HL-60 (cell line): ENCODE measurements at regions not wholly inside any gene's neighbourhood (a gene's known extent, or its start where the extent isn't known, plus 50 kb on each side); places are given as distances from the start of the nearest gene placed in this dataset.

Source experiments
- DNase-seq, 2 experiments: peaks; one replicate each; pipeline ENCODE4 v3.0.0-alpha.2; 2010 to 2020; ENCODE audit warnings: low read depth in 1 of 2, low spot score in 1 of 2
- H3K27ac ChIP-seq: fragments of 250-450 bp; sonication (Bioruptor Pico); replicated peaks from 2 replicates; pipeline ENCODE4 v1.5.1; 2020; ENCODE audit warnings: mild to moderate bottlenecking, moderate library complexity
- H3K27me3 ChIP-seq: fragments of 250-450 bp; sonication (Bioruptor Pico); 2 replicates; pipeline ENCODE4 v1.5.1; 2021; ENCODE audit warnings: mild to moderate bottlenecking, moderate library complexity; ENCODE audit not compliant: insufficient read depth, poor library complexity, severe bottlenecking
- H3K4me3 ChIP-seq: replicated peaks from 2 replicates; pipeline ENCODE4 v1.5.1; 2011; ENCODE audit warnings: mild to moderate bottlenecking, control low read depth, low read length; ENCODE audit not compliant: insufficient read depth
- GABPA ChIP-seq: IDR thresholded peaks from 2 replicates; pipeline ENCODE4 v1.6.1; 2012; ENCODE audit warnings: low read depth
- POLR2AphosphoS5 ChIP-seq: IDR thresholded peaks from 2 replicates; pipeline ENCODE4 v1.6.1; 2012; ENCODE audit warnings: low read depth
- SPI1 ChIP-seq: IDR thresholded peaks from 2 replicates; pipeline ENCODE4 v1.6.1; 2012; ENCODE audit warnings: low read depth, mild to moderate bottlenecking, borderline replicate concordance
- TF ChIP-seq, protein P1 (sequence below): IDR thresholded peaks from one replicate; pipeline ENCODE4 v1.5.1; 2011; ENCODE audit warnings: low read length, control low read depth, inconsistent platforms; ENCODE audit not compliant: insufficient read depth
- TF ChIP-seq, protein P2 (sequence below): IDR thresholded peaks from 2 replicates; pipeline ENCODE4 v1.6.1; 2012; ENCODE audit warnings: low read depth; ENCODE audit not compliant: insufficient replicate concordance

DNA sequence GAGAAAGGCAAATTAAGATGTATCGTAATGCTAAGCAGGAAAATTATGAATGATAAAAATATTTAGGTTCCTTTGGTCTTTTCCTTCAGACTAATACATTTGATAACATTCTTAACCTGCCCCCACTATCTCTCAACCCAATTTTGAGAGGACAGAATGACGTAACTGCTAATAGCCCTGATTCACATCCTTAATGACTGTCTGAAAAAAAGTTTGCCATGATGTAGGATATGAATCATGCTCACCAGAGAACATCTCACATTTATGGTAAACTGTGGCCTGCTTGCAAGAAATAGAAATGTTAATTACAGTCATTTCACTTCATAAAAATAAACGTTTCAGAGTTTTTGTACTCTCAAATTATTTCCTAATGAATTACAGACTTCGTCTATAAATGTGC lies 128.0 kb upstream of the VEGFC start:
- no peaks in the 10 kb centered on the region for H3K27me3 ChIP-seq
- no peak overlapping the region for H3K4me3 ChIP-seq
- H3K27ac ChIP-seq = no peak overlapping the region
- TF ChIP-seq, protein P1, sequence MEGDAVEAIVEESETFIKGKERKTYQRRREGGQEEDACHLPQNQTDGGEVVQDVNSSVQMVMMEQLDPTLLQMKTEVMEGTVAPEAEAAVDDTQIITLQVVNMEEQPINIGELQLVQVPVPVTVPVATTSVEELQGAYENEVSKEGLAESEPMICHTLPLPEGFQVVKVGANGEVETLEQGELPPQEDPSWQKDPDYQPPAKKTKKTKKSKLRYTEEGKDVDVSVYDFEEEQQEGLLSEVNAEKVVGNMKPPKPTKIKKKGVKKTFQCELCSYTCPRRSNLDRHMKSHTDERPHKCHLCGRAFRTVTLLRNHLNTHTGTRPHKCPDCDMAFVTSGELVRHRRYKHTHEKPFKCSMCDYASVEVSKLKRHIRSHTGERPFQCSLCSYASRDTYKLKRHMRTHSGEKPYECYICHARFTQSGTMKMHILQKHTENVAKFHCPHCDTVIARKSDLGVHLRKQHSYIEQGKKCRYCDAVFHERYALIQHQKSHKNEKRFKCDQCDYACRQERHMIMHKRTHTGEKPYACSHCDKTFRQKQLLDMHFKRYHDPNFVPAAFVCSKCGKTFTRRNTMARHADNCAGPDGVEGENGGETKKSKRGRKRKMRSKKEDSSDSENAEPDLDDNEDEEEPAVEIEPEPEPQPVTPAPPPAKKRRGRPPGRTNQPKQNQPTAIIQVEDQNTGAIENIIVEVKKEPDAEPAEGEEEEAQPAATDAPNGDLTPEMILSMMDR = no peak
- TF ChIP-seq SPI1 = no peak
- no peak for TF ChIP-seq POLR2AphosphoS5
- TF ChIP-seq, protein P2, sequence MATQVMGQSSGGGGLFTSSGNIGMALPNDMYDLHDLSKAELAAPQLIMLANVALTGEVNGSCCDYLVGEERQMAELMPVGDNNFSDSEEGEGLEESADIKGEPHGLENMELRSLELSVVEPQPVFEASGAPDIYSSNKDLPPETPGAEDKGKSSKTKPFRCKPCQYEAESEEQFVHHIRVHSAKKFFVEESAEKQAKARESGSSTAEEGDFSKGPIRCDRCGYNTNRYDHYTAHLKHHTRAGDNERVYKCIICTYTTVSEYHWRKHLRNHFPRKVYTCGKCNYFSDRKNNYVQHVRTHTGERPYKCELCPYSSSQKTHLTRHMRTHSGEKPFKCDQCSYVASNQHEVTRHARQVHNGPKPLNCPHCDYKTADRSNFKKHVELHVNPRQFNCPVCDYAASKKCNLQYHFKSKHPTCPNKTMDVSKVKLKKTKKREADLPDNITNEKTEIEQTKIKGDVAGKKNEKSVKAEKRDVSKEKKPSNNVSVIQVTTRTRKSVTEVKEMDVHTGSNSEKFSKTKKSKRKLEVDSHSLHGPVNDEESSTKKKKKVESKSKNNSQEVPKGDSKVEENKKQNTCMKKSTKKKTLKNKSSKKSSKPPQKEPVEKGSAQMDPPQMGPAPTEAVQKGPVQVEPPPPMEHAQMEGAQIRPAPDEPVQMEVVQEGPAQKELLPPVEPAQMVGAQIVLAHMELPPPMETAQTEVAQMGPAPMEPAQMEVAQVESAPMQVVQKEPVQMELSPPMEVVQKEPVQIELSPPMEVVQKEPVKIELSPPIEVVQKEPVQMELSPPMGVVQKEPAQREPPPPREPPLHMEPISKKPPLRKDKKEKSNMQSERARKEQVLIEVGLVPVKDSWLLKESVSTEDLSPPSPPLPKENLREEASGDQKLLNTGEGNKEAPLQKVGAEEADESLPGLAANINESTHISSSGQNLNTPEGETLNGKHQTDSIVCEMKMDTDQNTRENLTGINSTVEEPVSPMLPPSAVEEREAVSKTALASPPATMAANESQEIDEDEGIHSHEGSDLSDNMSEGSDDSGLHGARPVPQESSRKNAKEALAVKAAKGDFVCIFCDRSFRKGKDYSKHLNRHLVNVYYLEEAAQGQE = no peak
- no peak for TF ChIP-seq GABPA
- DNase-seq = no peak

DNA sequence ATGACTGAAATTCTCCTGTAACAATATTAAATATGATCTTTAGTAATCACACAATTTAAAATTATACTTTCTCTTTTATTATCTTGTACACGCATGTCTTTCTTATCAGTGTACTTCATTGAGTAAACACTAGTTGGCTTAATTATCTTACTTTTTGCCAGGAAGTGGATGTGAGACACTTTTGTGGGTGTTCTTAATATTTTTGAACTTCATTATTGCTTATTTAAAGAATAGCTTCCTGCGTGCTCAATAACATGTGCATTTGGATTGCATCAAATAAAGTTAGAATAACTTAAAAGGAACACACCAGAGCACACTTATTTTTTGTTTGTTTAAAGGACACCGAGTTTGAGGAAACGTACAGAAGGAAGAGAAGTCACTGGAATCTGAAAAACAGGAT lies 128.5 kb upstream of the VEGFC start:
- H3K27ac ChIP-seq = no peak overlapping the region

DNA sequence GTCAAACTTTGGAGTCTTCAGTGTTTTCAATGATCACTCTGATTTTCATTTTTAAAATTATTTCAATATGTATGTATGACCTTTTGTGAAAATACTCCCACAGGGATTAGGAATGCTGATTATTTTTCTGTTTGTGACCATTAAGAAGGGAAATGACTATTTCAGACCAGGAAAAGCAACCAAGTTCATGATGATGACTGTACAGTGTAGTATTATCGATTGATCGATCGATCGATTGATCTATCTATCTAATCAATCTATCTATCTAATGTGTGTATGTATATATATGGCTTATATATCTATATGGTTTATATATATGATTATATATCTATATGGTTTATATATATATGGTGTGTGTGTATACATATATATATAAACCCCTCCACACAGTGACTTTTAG lies 131.5 kb upstream of the VEGFC start:
- no peak overlapping the region for H3K27ac ChIP-seq
- TF ChIP-seq, protein P2 = no peak
- TF ChIP-seq GABPA = no peak
- TF ChIP-seq, protein P1 = no peak
- TF ChIP-seq SPI1 = no peak
- TF ChIP-seq POLR2AphosphoS5 = no peak
- DNase-seq = no peak
- H3K27me3 ChIP-seq = no peaks in the 10 kb centered on the region
- H3K4me3 ChIP-seq = no peak overlapping the region

More for the DNA sequence above, 128.5 kb upstream of the VEGFC start:
- TF ChIP-seq, protein P2 = no peak
- TF ChIP-seq SPI1 (no peak), GABPA (no peak), POLR2AphosphoS5 (no peak)
- TF ChIP-seq, protein P1 = no peak
- H3K27me3 ChIP-seq = no peaks in the 10 kb centered on the region
- H3K4me3 ChIP-seq = no peak overlapping the region
- DNase-seq = no peak
